ENCODE measurements at regions not wholly inside any gene's neighbourhood (a gene's known extent, or its start where the extent isn't known, plus 50 kb on each side); places are given as distances from the start of the nearest gene placed in this dataset.

DNA sequence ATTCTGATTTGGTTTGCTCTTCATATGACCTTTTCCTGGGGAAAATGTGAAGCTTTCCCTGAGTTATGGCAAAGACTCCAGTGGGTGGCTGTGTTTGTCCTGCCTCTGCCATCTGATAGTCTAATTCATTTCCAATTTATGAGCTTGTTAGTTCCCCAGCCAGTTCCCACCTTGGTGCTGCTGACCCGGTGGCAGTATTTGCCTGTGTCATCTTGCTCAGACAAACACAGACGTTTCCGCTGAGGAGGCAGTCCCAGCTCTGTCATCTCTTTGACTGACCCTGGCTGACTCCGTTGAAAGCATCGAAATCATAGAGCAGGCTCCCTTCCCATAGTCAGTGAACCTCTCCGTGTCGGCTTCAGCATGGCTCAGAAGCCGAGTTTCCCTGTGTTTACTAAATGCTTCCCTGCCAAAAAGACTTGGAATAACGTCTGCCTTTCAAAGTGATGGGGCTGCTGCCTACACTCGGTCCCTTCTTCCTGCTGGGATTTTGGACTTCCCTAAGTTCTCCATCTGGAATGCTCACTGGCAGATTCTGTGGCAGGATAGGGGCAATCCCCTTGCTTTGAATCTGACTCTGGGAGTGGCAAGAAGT, 538.3 kb downstream of the NPIPA7 start:
- Histone ChIP-seq H3K4me1 (no peaks in the 10 kb centered on the region), H3K9me3 (no peaks in the 10 kb centered on the region), H3K36me3 (ENCODE audit: low read depth, missing control alignments) (no peaks in the 10 kb centered on the region), H3K4me3 (no peak overlapping the region), H3K27me3 (no peaks in the 10 kb centered on the region), H3K27ac (no peak overlapping the region)
- WGBS, 2 donors = 25 to 31% methylated on average over 10 of the region's 10 CpGs
- intact Hi-C loops (cut with DNase I; ENCODE audit: low total_unique reads) = no loop called here
- DNase-seq = no peak
- TF ChIP-seq, protein P1, sequence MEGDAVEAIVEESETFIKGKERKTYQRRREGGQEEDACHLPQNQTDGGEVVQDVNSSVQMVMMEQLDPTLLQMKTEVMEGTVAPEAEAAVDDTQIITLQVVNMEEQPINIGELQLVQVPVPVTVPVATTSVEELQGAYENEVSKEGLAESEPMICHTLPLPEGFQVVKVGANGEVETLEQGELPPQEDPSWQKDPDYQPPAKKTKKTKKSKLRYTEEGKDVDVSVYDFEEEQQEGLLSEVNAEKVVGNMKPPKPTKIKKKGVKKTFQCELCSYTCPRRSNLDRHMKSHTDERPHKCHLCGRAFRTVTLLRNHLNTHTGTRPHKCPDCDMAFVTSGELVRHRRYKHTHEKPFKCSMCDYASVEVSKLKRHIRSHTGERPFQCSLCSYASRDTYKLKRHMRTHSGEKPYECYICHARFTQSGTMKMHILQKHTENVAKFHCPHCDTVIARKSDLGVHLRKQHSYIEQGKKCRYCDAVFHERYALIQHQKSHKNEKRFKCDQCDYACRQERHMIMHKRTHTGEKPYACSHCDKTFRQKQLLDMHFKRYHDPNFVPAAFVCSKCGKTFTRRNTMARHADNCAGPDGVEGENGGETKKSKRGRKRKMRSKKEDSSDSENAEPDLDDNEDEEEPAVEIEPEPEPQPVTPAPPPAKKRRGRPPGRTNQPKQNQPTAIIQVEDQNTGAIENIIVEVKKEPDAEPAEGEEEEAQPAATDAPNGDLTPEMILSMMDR (IDR thresholded peaks at IDR 0.05) = no peak
- TF ChIP-seq POLR2A (IDR thresholded peaks at IDR 0.05) = no peak

DNA sequence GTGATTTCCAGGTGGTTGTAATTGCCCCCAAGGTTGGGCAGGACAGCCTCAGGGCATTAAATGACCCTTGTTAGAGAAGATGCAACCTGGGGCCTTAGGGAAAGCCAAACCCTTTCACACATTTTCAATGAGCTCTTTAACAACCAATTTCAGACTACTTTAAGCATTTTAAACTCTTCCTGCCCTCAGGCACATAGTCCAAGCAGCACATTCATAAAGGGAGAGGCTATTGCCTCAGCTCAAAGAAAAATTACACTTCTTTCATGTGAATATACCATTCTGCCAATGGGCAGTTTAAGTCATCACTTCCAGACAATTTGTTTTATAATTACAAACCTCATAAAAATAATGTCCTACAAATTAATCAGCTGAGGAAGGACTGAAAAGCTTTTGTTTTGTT, 544.5 kb downstream of the NPIPA7 start:
- Histone ChIP-seq H3K4me1 (no peaks in the 10 kb centered on the region), H3K27me3 (no peaks in the 10 kb centered on the region), H3K27ac (no peak overlapping the region), H3K4me3 (no peak overlapping the region), H3K9me3 (no peaks in the 10 kb centered on the region), H3K36me3 (ENCODE audit: low read depth, missing control alignments) (no peaks in the 10 kb centered on the region)
- DNase-seq = no peak
- TF ChIP-seq POLR2A (IDR thresholded peaks at IDR 0.05) = no peak
- TF ChIP-seq, protein P1 (IDR thresholded peaks at IDR 0.05) = no peak
- intact Hi-C loops (cut with DNase I; ENCODE audit: low total_unique reads) = no loop called here

DNA sequence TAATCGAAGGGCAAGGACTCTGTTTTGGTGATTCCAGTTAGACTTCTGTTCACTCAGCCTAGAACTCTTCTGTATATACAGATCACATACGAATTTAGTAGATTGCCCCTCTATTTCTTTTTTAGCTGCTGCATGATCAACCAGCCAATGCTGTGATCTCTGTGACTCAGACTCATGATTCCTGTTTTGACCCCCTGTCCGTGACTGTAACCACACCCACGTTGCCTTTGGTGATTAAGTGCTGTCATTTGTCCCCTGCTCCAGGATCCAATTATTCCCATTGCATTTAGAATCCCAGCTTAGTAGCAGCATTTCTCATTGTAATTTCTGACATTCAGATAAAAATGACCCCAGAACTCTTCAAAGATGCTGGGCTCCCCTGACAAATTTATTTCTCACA, 545.7 kb downstream of the NPIPA7 start:
- Histone ChIP-seq H3K4me3 (no peak overlapping the region), H3K27me3 (no peaks in the 10 kb centered on the region), H3K4me1 (no peaks in the 10 kb centered on the region), H3K27ac (no peak overlapping the region), H3K36me3 (ENCODE audit: low read depth, missing control alignments) (no peaks in the 10 kb centered on the region), H3K9me3 (no peaks in the 10 kb centered on the region)
- TF ChIP-seq POLR2A (IDR thresholded peaks at IDR 0.05) = no peak
- TF ChIP-seq, protein P1 (IDR thresholded peaks at IDR 0.05) = no peak
- no peak for DNase-seq
- WGBS, 2 donors = 70 to 73% methylated on average over 4 of the region's 4 CpGs
- intact Hi-C loops (cut with DNase I; ENCODE audit: low total_unique reads) = no loop called here

DNA sequence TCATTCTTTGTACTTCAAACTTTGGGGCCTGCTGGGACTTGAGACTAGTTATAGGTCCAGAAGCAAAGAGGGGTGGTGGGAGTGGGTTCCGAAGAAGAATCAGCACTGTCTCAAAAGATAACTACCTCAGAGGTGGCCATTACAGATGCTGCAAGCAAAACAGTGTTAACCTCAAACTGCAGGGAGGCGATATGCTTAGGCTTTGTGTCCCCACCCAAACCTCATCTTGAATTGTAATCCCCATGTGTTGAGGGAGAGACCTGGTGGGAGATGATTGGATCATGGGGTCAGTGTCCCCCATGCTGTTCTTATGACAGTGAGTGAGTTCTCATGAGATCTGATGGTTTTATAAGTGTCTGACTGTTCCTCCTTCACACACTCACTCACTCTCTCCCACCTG, 545.3 kb downstream of the XYLT1 start:
- Histone ChIP-seq H3K27me3 (no peaks in the 10 kb centered on the region), H3K36me3 (ENCODE audit: low read depth, missing control alignments) (no peaks in the 10 kb centered on the region), H3K4me3 (no peak overlapping the region), H3K4me1 (no peaks in the 10 kb centered on the region), H3K27ac (no peak overlapping the region), H3K9me3 (no peaks in the 10 kb centered on the region)
- TF ChIP-seq, protein P1 (IDR thresholded peaks at IDR 0.05) = no peak
- no peak for TF ChIP-seq POLR2A (IDR thresholded peaks at IDR 0.05)
- no peak for DNase-seq
- intact Hi-C loops (cut with DNase I; ENCODE audit: low total_unique reads) = no loop called here
- 95 to 100% methylated on average over 2 of the region's 2 CpGs for WGBS, 2 donors

DNA sequence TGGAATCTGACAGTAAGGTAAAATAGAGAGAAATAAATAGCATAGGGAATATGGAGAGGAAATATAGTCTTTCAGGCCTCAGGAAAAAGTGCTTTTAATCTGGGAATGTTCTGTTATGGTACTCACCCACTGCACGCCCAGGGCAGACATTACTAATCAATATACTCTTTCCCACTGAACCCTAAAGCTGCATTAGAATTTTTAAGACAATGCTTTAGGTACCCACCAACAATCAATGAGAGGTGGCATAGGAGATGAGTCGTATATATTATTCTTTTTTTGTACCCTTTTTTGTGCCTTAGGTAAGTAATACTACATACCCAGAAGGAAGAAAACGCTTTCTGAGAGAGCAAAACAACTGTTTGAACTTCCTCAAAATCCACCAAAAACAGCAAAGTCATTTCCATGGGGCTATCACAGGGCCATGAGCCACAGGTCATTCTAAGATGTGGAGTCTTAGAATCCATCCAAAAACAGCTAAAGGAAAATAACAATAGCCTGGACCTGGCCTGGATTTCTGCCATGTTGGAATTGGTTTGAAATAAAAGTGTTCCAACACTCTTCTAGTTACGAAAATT, 542.1 kb downstream of the XYLT1 start:
- no peak for DNase-seq
- Histone ChIP-seq H3K4me3 (no peak overlapping the region), H3K36me3 (ENCODE audit: low read depth, missing control alignments) (no peaks in the 10 kb centered on the region), H3K27me3 (no peaks in the 10 kb centered on the region), H3K4me1 (no peaks in the 10 kb centered on the region), H3K27ac (no peak overlapping the region), H3K9me3 (no peaks in the 10 kb centered on the region)
- intact Hi-C loops (cut with DNase I; ENCODE audit: low total_unique reads) = no loop called here
- 78 to 86% methylated on average over 4 of the region's 4 CpGs for WGBS, 2 donors
- TF ChIP-seq, protein P1 (IDR thresholded peaks at IDR 0.05) = no peak
- no peak for TF ChIP-seq POLR2A (IDR thresholded peaks at IDR 0.05)

All from testis (tissue), 2 donors.